Loucy (cell line): ENCODE measurements at regions not wholly inside any gene's neighbourhood (a gene's known extent, or its start where the extent isn't known, plus 50 kb on each side); places are given as distances from the start of the nearest gene placed in this dataset.

Source experiments
- EZH2phosphoT487 ChIP-seq: fragments of 200-600 bp; IDR thresholded peaks from 2 replicates; pipeline ENCODE4 v1.6.1; 2018; ENCODE audit warnings: antibody characterized with exemption, mild to moderate bottlenecking, moderate library complexity, borderline replicate concordance
- TF ChIP-seq, protein P1 (sequence below): fragments of 200-600 bp; sonication (generic); conservative IDR thresholded peaks from 2 replicates; pipeline ENCODE4 v1.5.1; 2014; ENCODE audit warnings: mild to moderate bottlenecking, antibody characterized with exemption, low read length

GRCh38 chr6:82493467-82493866 is 129.8 kb downstream of the TPBG start:
- TF ChIP-seq, protein P1, sequence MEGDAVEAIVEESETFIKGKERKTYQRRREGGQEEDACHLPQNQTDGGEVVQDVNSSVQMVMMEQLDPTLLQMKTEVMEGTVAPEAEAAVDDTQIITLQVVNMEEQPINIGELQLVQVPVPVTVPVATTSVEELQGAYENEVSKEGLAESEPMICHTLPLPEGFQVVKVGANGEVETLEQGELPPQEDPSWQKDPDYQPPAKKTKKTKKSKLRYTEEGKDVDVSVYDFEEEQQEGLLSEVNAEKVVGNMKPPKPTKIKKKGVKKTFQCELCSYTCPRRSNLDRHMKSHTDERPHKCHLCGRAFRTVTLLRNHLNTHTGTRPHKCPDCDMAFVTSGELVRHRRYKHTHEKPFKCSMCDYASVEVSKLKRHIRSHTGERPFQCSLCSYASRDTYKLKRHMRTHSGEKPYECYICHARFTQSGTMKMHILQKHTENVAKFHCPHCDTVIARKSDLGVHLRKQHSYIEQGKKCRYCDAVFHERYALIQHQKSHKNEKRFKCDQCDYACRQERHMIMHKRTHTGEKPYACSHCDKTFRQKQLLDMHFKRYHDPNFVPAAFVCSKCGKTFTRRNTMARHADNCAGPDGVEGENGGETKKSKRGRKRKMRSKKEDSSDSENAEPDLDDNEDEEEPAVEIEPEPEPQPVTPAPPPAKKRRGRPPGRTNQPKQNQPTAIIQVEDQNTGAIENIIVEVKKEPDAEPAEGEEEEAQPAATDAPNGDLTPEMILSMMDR: no peak
- TF ChIP-seq EZH2phosphoT487: no peak
